Fibroblast of mammary gland (primary cell): ENCODE measurements at regions not wholly inside any gene's neighbourhood (a gene's known extent, or its start where the extent isn't known, plus 50 kb on each side); places are given as distances from the start of the nearest gene placed in this dataset.

Experiments used
- DNase-seq: peaks from one replicate; pipeline ENCODE4 v3.0.0-alpha.2; 2010; ENCODE audit warnings: low read depth
- H3K4me3 ChIP-seq: 2 replicates; pipeline ENCODE4 v1.5.1; 2011; ENCODE audit warnings: low read depth, mild to moderate bottlenecking, low read length, moderate library complexity; ENCODE audit not compliant: control insufficient read depth
- TF ChIP-seq, protein P1 (sequence below): conservative IDR thresholded peaks from 2 replicates; pipeline ENCODE4 v1.5.1; 2011; ENCODE audit warnings: low read depth, low read length, inconsistent platforms; ENCODE audit not compliant: control insufficient read depth, insufficient read depth

DNA sequence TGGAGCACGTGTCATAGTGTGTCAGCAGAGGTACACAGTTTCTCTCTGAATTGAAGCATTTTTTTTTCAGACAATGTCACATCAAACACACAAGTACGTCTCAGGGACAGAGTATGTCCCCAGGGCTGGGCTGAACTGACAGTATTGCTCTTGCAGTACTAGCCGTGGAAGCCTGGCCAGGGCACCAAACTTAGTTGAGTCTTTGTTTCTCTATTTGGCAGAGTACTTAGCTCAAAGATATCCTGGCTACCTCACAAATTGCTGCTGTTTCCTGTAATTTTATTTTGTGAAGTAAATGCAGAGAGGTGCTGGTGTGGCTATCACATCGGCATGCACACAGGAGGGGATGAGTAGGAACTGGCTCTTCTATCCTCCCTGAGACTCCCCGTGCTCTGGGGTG lies 691.6 kb upstream of the HS6ST1 start:
- TF ChIP-seq, protein P1, sequence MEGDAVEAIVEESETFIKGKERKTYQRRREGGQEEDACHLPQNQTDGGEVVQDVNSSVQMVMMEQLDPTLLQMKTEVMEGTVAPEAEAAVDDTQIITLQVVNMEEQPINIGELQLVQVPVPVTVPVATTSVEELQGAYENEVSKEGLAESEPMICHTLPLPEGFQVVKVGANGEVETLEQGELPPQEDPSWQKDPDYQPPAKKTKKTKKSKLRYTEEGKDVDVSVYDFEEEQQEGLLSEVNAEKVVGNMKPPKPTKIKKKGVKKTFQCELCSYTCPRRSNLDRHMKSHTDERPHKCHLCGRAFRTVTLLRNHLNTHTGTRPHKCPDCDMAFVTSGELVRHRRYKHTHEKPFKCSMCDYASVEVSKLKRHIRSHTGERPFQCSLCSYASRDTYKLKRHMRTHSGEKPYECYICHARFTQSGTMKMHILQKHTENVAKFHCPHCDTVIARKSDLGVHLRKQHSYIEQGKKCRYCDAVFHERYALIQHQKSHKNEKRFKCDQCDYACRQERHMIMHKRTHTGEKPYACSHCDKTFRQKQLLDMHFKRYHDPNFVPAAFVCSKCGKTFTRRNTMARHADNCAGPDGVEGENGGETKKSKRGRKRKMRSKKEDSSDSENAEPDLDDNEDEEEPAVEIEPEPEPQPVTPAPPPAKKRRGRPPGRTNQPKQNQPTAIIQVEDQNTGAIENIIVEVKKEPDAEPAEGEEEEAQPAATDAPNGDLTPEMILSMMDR = no peak

DNA sequence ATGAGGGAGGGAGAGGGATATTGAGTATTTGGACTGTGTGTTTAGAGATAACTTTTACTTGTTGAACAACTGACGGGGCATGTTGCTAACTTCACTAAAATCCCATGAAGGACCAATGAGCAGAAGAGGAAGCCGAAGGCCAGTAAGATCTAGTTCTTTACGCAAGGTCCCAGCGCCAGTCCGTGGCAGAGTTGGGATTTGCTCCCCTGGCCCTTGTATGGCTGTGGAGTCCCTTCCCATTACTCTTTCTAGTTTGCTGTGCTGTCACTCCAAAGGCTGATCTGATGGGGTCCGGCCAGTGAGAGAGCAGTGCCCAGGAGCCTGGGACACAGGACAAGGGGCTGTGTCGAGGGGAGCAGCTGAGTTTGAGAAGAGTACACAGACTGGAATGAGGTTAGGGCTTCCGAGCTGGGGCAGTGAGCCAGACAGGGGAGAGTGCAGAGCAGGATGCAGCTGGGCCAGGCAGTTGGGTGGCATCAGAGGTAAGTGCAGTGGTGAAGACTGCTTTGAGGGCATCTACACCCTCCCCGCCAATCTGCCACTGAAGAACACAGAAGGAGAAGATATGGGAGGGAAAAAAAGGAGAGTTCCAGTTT lies 692.9 kb upstream of the HS6ST1 start:
- TF ChIP-seq, protein P1 = no peak
- DNase-seq = no peak
- H3K4me3 ChIP-seq = no peak overlapping the region

More for the DNA sequence above, 691.6 kb upstream of the HS6ST1 start:
- DNase-seq = no peak
- H3K4me3 ChIP-seq = no peak overlapping the region

DNA sequence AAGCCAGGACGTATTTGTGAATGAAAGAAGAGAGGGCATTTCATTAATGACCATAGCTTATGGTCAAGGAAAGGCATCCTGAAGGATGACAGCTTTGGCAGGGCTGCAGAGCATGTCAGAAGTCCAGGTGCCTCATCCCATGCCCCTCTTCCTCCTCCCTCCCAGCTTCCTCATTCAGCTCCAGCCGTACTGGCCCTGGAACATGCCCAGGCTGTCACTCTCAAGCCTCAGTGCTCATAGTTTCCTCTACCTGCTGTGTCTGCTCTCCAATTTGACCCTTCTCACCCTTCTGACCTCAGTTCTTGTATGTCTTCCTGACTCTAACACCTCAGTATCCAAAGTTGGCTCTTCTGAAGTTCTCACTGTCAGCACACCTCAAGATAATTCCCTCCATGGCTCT lies 695.8 kb upstream of the HS6ST1 start:
- TF ChIP-seq, protein P1 = no peak
- H3K4me3 ChIP-seq = no peak overlapping the region
- no peak for DNase-seq

DNA sequence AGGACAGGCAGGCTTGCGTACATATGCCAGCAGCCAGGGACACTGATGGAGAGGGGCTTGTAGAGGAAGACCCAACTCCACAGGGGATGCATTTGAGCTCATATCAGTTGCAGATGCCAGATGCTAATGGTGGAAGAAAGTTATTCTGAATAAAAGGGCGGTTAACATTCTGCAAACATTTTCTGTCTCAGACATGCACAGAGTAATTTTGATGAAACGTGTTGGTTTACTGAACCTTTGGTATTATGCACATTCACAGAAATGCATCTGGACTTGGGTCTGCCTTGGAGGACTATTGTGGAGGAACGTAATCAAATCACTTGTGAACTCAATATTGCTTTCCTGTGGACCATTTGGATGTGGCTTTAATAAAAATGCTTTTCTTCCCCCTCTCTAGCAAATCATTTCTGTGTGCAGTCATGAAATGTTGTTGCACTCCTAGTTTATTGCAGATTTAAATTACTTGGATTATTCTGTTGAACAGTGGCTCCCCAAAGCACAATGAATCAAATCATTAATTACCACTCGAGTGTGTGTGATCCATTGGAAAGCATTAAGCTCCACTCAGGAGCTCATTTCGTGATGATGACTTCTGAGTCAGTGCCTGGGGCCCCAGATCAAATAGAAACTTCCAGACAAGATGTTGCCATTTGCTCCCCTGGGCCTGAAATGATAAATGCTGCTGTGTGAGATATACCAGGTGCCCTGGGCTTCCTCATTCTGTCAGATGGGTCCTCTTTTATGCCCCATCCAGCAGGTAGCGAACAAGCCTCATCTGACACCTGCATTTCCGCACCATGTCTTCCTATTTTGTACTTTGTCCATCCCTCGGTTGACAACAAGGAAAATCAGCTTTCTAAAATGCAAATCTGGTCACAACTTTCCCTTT lies 697.0 kb upstream of the HS6ST1 start:
- TF ChIP-seq, protein P1 = no peak
- no peak for DNase-seq

DNA sequence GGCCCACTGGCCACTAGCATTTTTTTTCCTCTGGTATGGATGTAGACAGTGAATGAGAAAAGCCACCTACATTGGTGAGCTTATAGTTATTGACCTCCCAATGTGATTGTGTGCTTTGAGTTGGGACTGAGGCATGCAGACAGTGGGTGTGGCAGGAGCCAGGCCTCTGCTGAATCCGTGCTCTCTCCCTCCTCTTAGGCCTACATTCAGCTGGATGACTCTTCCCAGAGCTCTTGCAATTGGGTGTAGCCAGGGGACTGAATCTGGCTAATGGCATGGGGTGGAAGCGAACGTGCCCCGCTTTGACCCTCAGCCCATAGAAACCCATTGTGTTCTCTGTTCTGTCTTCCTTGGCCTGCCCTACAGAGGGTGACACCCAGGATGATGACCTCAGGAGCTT lies 698.3 kb upstream of the HS6ST1 start:
- H3K4me3 ChIP-seq = no peak overlapping the region
- TF ChIP-seq, protein P1 = no peak
- no peak for DNase-seq

More for the DNA sequence above, 697.0 kb upstream of the HS6ST1 start:
- no peak overlapping the region for H3K4me3 ChIP-seq

DNA sequence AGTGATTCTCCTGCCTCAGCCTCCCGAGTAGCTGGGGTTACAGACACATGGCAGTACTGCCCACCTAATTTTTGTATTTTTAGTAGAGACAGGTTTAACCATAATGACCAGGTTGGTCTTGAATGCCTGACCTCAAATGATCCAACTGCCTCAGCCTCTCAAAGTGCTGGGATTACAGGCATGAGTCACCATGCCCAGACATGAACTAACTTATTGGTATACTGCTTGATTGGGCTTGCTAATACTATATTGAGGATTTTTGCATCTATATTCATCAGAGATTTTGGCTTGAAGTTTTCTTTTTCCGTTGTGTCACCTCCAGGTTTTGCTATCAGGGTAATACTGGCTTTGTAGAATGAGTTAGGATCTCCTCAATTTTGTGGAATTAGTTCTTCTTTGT lies 706.1 kb upstream of the HS6ST1 start:
- H3K4me3 ChIP-seq = no peak overlapping the region
- DNase-seq = no peak
- TF ChIP-seq, protein P1 = no peak
